A549 (cell line): ENCODE measurements at regions not wholly inside any gene's neighbourhood (a gene's known extent, or its start where the extent isn't known, plus 50 kb on each side); places are given as distances from the start of the nearest gene placed in this dataset.

ENCODE experiments used
- ATAC-seq, 2 experiments: fragments of 200-7000 bp in 1 of 2; fragments of >200 bp in 1 of 2; cut with Nextera tagmentation in 1 of 2; cut with Tn5 transposase in 1 of 2; 3 replicates each; pipeline versions ENCODE4 v1.8.0 to v1.9.1; 2018 to 2020; ENCODE audit warnings: mild to moderate bottlenecking in 1 of 2, moderate library complexity in 1 of 2
- CTCF ChIA-PET: fragments of 300-600 bp; sonication (Branson Sonifier 250); formaldehyde crosslinking; extraction: SDS; loops from one replicate; lab custom pipeline; 2021; ENCODE audit warnings: antibody characterized with exemption, inconsistent platforms; lab: Yijun Ruan, JAX
- POLR2A ChIA-PET: fragments of 350-600 bp; formaldehyde crosslinking; extraction: SDS; loops from one replicate; lab custom pipeline; 2021; ENCODE audit warnings: antibody characterized with exemption, inconsistent platforms; lab: Yijun Ruan, JAX
- DNase-seq, 2 experiments: peaks; one replicate each; pipeline versions ENCODE4 v3.0.0 to v3.0.0-alpha.2; 2011 to 2016; ENCODE audit warnings: low read depth in 1 of 2, low spot score in 1 of 2
- FAIRE-seq: peaks from 2 replicates; lab custom pipeline; 2011; peaks lifted over from hg19 to GRCh38; lab: Jason Lieb, UNC
- H3K27ac ChIP-seq, 2 experiments: fragments of >200 bp; sonication (Bioruptor Twin); formaldehyde crosslinking; 3 replicates each; pipeline ENCODE4 v1.5.1; 2016 to 2017
- H3K4me1 ChIP-seq: fragments of >200 bp; sonication (Bioruptor Twin); formaldehyde crosslinking; 3 replicates; pipeline ENCODE4 v1.6.1; 2016
- H3K4me2 ChIP-seq: fragments of >200 bp; sonication (Bioruptor Twin); formaldehyde crosslinking; 3 replicates; pipeline ENCODE4 v1.6.1; 2016
- H3K4me3 ChIP-seq: fragments of >200 bp; sonication (Bioruptor Twin); formaldehyde crosslinking; 3 replicates; pipeline ENCODE4 v1.5.1; 2016
- H3K9me3 ChIP-seq: fragments of >200 bp; sonication (Bioruptor Twin); formaldehyde crosslinking; 3 replicates; pipeline ENCODE4 v1.6.1; 2016
- BCL3 ChIP-seq: fragments of >200 bp; sonication (Bioruptor Twin); formaldehyde crosslinking; IDR thresholded peaks from 3 replicates; pipeline ENCODE4 v1.6.1; 2016
- BHLHE40 ChIP-seq: IDR thresholded peaks from 2 replicates; pipeline ENCODE4 v1.6.1; 2012; ENCODE audit warnings: low read depth, low read length, inconsistent platforms
- E2F6 ChIP-seq: IDR thresholded peaks from 2 replicates; pipeline ENCODE4 v1.6.1; 2012; ENCODE audit warnings: low read depth, borderline replicate concordance
- FOSB ChIP-seq: fragments of 250-450 bp; sonication (Bioruptor Pico); IDR thresholded peaks from 2 replicates; pipeline ENCODE4 v1.5.0; 2020; ENCODE audit warnings: mild to moderate bottlenecking, moderate library complexity
- FOSL2 ChIP-seq, 2 experiments: fragments of 450-650 bp in 1 of 2; fragments of >200 bp in 1 of 2; sonication (Bioruptor Twin) in 1 of 2; formaldehyde crosslinking; IDR thresholded peaks; 2 replicates each; pipeline versions ENCODE4 v1.5.0 to v1.6.1; 2016 to 2020; ENCODE audit warnings: mild to moderate bottlenecking in 1 of 2, moderate library complexity in 1 of 2
- GATA3 ChIP-seq: IDR thresholded peaks from 2 replicates; pipeline ENCODE4 v1.6.1; 2012; ENCODE audit warnings: borderline replicate concordance
- HES2 ChIP-seq: fragments of >200 bp; sonication (Bioruptor Twin); formaldehyde crosslinking; IDR thresholded peaks from 2 replicates; pipeline ENCODE4 v1.6.1; 2016
- HOXB13 ChIP-seq: fragments of 250-450 bp; sonication (Bioruptor Pico); IDR thresholded peaks from 2 replicates; pipeline ENCODE4 v1.5.0; 2020; ENCODE audit warnings: low read depth, mild to moderate bottlenecking, moderate library complexity
- HOXB5 ChIP-seq: fragments of 250-450 bp; sonication (Bioruptor Pico); IDR thresholded peaks from 2 replicates; pipeline ENCODE4 v1.5.0; 2020; ENCODE audit warnings: mild to moderate bottlenecking, moderate library complexity
- KDM1A ChIP-seq: fragments of 200-600 bp; sonication (generic); IDR thresholded peaks from 2 replicates; pipeline ENCODE4 v1.6.1; 2016; ENCODE audit warnings: low read depth, mild to moderate bottlenecking
- MAFK ChIP-seq: fragments of 450-650 bp; IDR thresholded peaks from 2 replicates; pipeline ENCODE4 v1.6.1; 2014; ENCODE audit not compliant: partially characterized antibody
- MYC ChIP-seq: IDR thresholded peaks from 2 replicates; pipeline ENCODE4 v1.6.1; 2012; ENCODE audit warnings: mild to moderate bottlenecking, inconsistent platforms, low read length, improper control_type of control experiment, borderline replicate concordance
- PHF8 ChIP-seq: fragments of 200-600 bp; sonication (generic); IDR thresholded peaks from 2 replicates; pipeline ENCODE4 v1.6.1; 2016; ENCODE audit warnings: low read depth, mild to moderate bottlenecking, antibody characterized with exemption, moderate library complexity, borderline replicate concordance
- POLR2A ChIP-seq: IDR thresholded peaks from 2 replicates; pipeline ENCODE4 v1.6.1; 2012; ENCODE audit warnings: mild to moderate bottlenecking, low read length
- POLR2AphosphoS2 ChIP-seq: conservative IDR thresholded peaks from 2 replicates; pipeline ENCODE4 v1.6.1; 2012; ENCODE audit warnings: low read length, improper control_type of control experiment, inconsistent platforms
- RCOR1 ChIP-seq: fragments of 150-350 bp; IDR thresholded peaks from 2 replicates; pipeline ENCODE4 v1.6.1; 2014; ENCODE audit warnings: antibody characterized with exemption, low read length, low read depth
- REST ChIP-seq: fragments of 200-600 bp; sonication (generic); IDR thresholded peaks from 2 replicates; pipeline ENCODE4 v1.6.1; 2016; ENCODE audit warnings: antibody characterized with exemption, mild to moderate bottlenecking, moderate library complexity
- RNF2 ChIP-seq: fragments of 200-600 bp; sonication (generic); IDR thresholded peaks from 2 replicates; pipeline ENCODE4 v1.6.1; 2016; ENCODE audit warnings: low read depth, mild to moderate bottlenecking, antibody characterized with exemption, moderate library complexity, borderline replicate concordance
- SREBF2 ChIP-seq: fragments of 450-650 bp; IDR thresholded peaks from 2 replicates; pipeline ENCODE4 v1.6.1; 2014; ENCODE audit warnings: mild to moderate bottlenecking, moderate library complexity
- USF2 ChIP-seq: fragments of 450-650 bp; IDR thresholded peaks from 2 replicates; pipeline ENCODE4 v1.6.1; 2014; ENCODE audit warnings: antibody characterized with exemption
- ZC3H11A ChIP-seq: fragments of 450-650 bp; IDR thresholded peaks from 2 replicates; pipeline ENCODE4 v1.6.1; 2014; ENCODE audit warnings: antibody characterized with exemption, mild to moderate bottlenecking
- ZFP36 ChIP-seq: fragments of 450-650 bp; IDR thresholded peaks from 2 replicates; pipeline ENCODE4 v1.6.1; 2014; ENCODE audit warnings: borderline replicate concordance; ENCODE audit not compliant: partially characterized antibody
- WGBS: methylation state at CpG from one replicate; pipeline ENCODE4 v1.1.6; 2017; ENCODE audit errors: missing lambda C conversion rate; 5-methylcytosine and 5-hydroxymethylcytosine counted together

- DNase-seq (no peak), ATAC-seq (no peak), FAIRE-seq (no peak)
- peaks cover 3% of the 10 kb centered on the region; the same call in 1 of the 3 replicates for H3K9me3 ChIP-seq
- POLR2A ChIA-PET: no interaction called here
- H3K4me2 ChIP-seq: no peak overlapping the region
- no peaks in the 10 kb centered on the region for H3K4me1 ChIP-seq
- TF ChIP-seq REST (no peak), RCOR1 (no peak), GATA3 (no peak), FOSL2 (IDR thresholded peaks at IDR 0.05) (no peak), FOSL2 (CRISPR knock-in tag; IDR thresholded peaks at IDR 0.05) (no peak), MAFK (no peak), MYC (no peak), SREBF2 (no peak), BHLHE40 (no peak), ZFP36 (no peak), FOSB (no peak), POLR2AphosphoS2 (no peak), E2F6 (no peak)
- CTCF ChIA-PET: no interaction called here
- H3K4me3 ChIP-seq: no peak overlapping the region
- H3K27ac ChIP-seq: no peak overlapping the region
- 94% methylated on average over 3 of the region's 3 CpGs for WGBS
These were observed 54.3 kb upstream of the CBLB start for GRCh38 chr3:105923140-105923539.

- H3K4me3 ChIP-seq: no peak overlapping the region
- POLR2A ChIA-PET: no interaction called here
- CTCF ChIA-PET: no interaction called here
- H3K27ac ChIP-seq: no peak overlapping the region
- H3K9me3 ChIP-seq: no peaks in the 10 kb centered on the region
- FAIRE-seq (no peak), DNase-seq (no peak)
- TF ChIP-seq RCOR1 (no peak), ZC3H11A (no peak), FOSL2 (IDR thresholded peaks at IDR 0.05) (no peak), FOSL2 (CRISPR knock-in tag; IDR thresholded peaks at IDR 0.05) (no peak), HES2 (no peak), BCL3 (no peak), RNF2 (no peak), HOXB5 (CRISPR knock-in tag) (no peak), FOSB (no peak), POLR2A (no peak), USF2 (no peak), HOXB13 (CRISPR knock-in tag) (no peak), PHF8 (no peak), KDM1A (no peak), BHLHE40 (no peak)
- TF ChIP-seq, all 56 proteins: peak for 0
- H3K4me2 ChIP-seq: no peak overlapping the region
- H3K4me1 ChIP-seq: no peaks in the 10 kb centered on the region
- 95% methylated on average over 1 of the region's 1 CpG for WGBS
- ATAC-seq: no peak
These were observed 58.9 kb upstream of the CBLB start for GRCh38 chr3:105927741-105928140.
